HEK293 (cell line): ENCODE measurements at regions not wholly inside any gene's neighbourhood (a gene's known extent, or its start where the extent isn't known, plus 50 kb on each side); places are given as distances from the start of the nearest gene placed in this dataset.

ENCODE experiments used
- CTCF ChIA-PET: fragments of 350-600 bp; formaldehyde crosslinking; extraction: SDS; loops from one replicate; lab custom pipeline; 2021; ENCODE audit warnings: antibody characterized with exemption; lab: Yijun Ruan, JAX
- POLR2A ChIA-PET: fragments of 300-600 bp; formaldehyde crosslinking; extraction: SDS; loops from one replicate; lab custom pipeline; 2020; ENCODE audit warnings: antibody characterized with exemption, inconsistent platforms; lab: Yijun Ruan, JAX
- H3K27ac ChIP-seq: fragments of 200-500 bp; sonication (Bioruptor generic); 2 replicates; pipeline ENCODE4 v1.5.1; 2014; ENCODE audit warnings: low read depth, low read length, control low read depth, inconsistent platforms; ENCODE audit errors: extremely low read depth
- H3K36me3 ChIP-seq, 2 experiments: fragments of 200-500 bp in 1 of 2; sonication (Bioruptor generic) in 1 of 2; 1 replicate in 1 of 2; 2 replicates in 1 of 2; pipeline ENCODE4 v1.5.1; 2014 to 2017; ENCODE audit warnings: inconsistent platforms in 2 of 2, low read length in 2 of 2; ENCODE audit not compliant: control insufficient read depth in 2 of 2, insufficient read depth in 1 of 2
- H3K4me1 ChIP-seq: fragments of 200-500 bp; sonication (Bioruptor generic); 2 replicates; pipeline ENCODE4 v1.5.1; 2014; ENCODE audit warnings: mild to moderate bottlenecking, low read length, inconsistent platforms; ENCODE audit not compliant: control insufficient read depth, insufficient read depth
- H3K4me3 ChIP-seq: 2 replicates; pipeline ENCODE4 v1.5.1; 2011; ENCODE audit warnings: low read depth, mild to moderate bottlenecking, control low read depth, low read length, moderate library complexity
- H3K9me3 ChIP-seq: fragments of 200-500 bp; sonication (Bioruptor generic); 2 replicates; pipeline ENCODE4 v1.5.1; 2014; ENCODE audit warnings: low read depth, low read length, inconsistent platforms; ENCODE audit not compliant: control insufficient read depth, insufficient read depth
- EGR2 ChIP-seq: fragments of 450-650 bp; formaldehyde crosslinking; IDR thresholded peaks from 2 replicates; pipeline ENCODE4 v1.5.1; 2016; ENCODE audit warnings: low read depth, missing biosample characterization, missing genetic modification characterization
- HOXD13 ChIP-seq: sonication (generic); formaldehyde crosslinking; IDR thresholded peaks from 2 replicates; pipeline ENCODE4 v1.8.0; 2022; ENCODE audit warnings: missing genetic modification reagents, borderline replicate concordance
- KLF9 ChIP-seq: fragments of 450-650 bp; formaldehyde crosslinking; IDR thresholded peaks from 2 replicates; pipeline ENCODE4 v1.5.1; 2016; ENCODE audit warnings: missing biosample characterization, missing genetic modification characterization, low read depth
- YY2 ChIP-seq: fragments of 450-650 bp; formaldehyde crosslinking; IDR thresholded peaks from 2 replicates; pipeline ENCODE4 v1.5.1; 2016; ENCODE audit warnings: missing biosample characterization, missing genetic modification characterization
- ZBTB20 ChIP-seq: fragments of 450-650 bp; formaldehyde crosslinking; IDR thresholded peaks from 2 replicates; pipeline ENCODE4 v1.5.1; 2016; ENCODE audit warnings: missing biosample characterization, missing genetic modification characterization
- ZFP37 ChIP-seq: fragments of 450-650 bp; formaldehyde crosslinking; IDR thresholded peaks from 2 replicates; pipeline ENCODE4 v1.5.1; 2016; ENCODE audit warnings: missing biosample characterization, missing genetic modification characterization
- ZIC2 ChIP-seq: fragments of 450-650 bp; formaldehyde crosslinking; IDR thresholded peaks from 2 replicates; pipeline ENCODE4 v1.5.1; 2016; ENCODE audit warnings: missing biosample characterization, missing genetic modification characterization
- ZNF266 ChIP-seq: fragments of 450-650 bp; formaldehyde crosslinking; IDR thresholded peaks from 2 replicates; pipeline ENCODE4 v1.5.1; 2016; ENCODE audit warnings: missing biosample characterization, missing genetic modification characterization, low read depth
- ZNF280D ChIP-seq: fragments of 450-650 bp; formaldehyde crosslinking; IDR thresholded peaks from 2 replicates; pipeline ENCODE4 v1.5.1; 2016; ENCODE audit warnings: missing biosample characterization, missing genetic modification characterization
- ZNF37A ChIP-seq: fragments of 450-650 bp; IDR thresholded peaks from 2 replicates; pipeline ENCODE4 v1.5.1; 2018; ENCODE audit warnings: missing biosample characterization, missing genetic modification characterization
- ZNF514 ChIP-seq: fragments of 450-650 bp; formaldehyde crosslinking; IDR thresholded peaks from 2 replicates; pipeline ENCODE4 v1.5.1; 2016; ENCODE audit warnings: missing biosample characterization, missing genetic modification characterization
- ZNF561 ChIP-seq: fragments of 450-650 bp; IDR thresholded peaks from 2 replicates; pipeline ENCODE4 v1.5.1; 2018; ENCODE audit warnings: missing biosample characterization, missing genetic modification characterization, borderline replicate concordance
- ZNF692 ChIP-seq: fragments of 450-650 bp; formaldehyde crosslinking; IDR thresholded peaks from 2 replicates; pipeline ENCODE4 v1.5.1; 2016; ENCODE audit warnings: missing biosample characterization, missing genetic modification characterization
- ZNF701 ChIP-seq: fragments of 450-650 bp; formaldehyde crosslinking; IDR thresholded peaks from 2 replicates; pipeline ENCODE4 v1.5.1; 2016; ENCODE audit warnings: missing biosample characterization, missing genetic modification characterization
- ZNF704 ChIP-seq: fragments of 450-650 bp; formaldehyde crosslinking; IDR thresholded peaks from 2 replicates; pipeline ENCODE4 v1.5.1; 2016; ENCODE audit warnings: missing biosample characterization, missing genetic modification characterization
- ZSCAN4 ChIP-seq: fragments of 450-650 bp; formaldehyde crosslinking; IDR thresholded peaks from 2 replicates; pipeline ENCODE4 v1.5.1; 2017; ENCODE audit warnings: missing biosample characterization, missing genetic modification characterization
- TF ChIP-seq, protein P1 (sequence below): fragments of 450-650 bp; formaldehyde crosslinking; IDR thresholded peaks from 2 replicates; pipeline ENCODE4 v1.5.0; 2017; ENCODE audit warnings: missing biosample characterization, missing genetic modification characterization, borderline replicate concordance

GRCh38 chr10:131831561-131831960 is 69.2 kb upstream of the PPP2R2D start:
- CTCF ChIA-PET: no interaction called here
- no peak for TF ChIP-seq ZNF280D (tag by site-specific recombination)
- no peak for TF ChIP-seq EGR2 (tag by site-specific recombination)
- TF ChIP-seq, all 188 proteins: peak for 0

GRCh38 chr10:131832056-131832685 is 68.6 kb upstream of the PPP2R2D start:
- Histone ChIP-seq H3K27ac (no peak overlapping the region), H3K36me3 (no peaks in the 10 kb centered on the region), H3K4me3 (no peak overlapping the region), H3K9me3 (no peaks in the 10 kb centered on the region), H3K4me1 (no peaks in the 10 kb centered on the region)
- no peak for TF ChIP-seq ZNF514 (tag by site-specific recombination)
- TF ChIP-seq ZNF37A (tag by site-specific recombination): no peak
- TF ChIP-seq, protein P1, sequence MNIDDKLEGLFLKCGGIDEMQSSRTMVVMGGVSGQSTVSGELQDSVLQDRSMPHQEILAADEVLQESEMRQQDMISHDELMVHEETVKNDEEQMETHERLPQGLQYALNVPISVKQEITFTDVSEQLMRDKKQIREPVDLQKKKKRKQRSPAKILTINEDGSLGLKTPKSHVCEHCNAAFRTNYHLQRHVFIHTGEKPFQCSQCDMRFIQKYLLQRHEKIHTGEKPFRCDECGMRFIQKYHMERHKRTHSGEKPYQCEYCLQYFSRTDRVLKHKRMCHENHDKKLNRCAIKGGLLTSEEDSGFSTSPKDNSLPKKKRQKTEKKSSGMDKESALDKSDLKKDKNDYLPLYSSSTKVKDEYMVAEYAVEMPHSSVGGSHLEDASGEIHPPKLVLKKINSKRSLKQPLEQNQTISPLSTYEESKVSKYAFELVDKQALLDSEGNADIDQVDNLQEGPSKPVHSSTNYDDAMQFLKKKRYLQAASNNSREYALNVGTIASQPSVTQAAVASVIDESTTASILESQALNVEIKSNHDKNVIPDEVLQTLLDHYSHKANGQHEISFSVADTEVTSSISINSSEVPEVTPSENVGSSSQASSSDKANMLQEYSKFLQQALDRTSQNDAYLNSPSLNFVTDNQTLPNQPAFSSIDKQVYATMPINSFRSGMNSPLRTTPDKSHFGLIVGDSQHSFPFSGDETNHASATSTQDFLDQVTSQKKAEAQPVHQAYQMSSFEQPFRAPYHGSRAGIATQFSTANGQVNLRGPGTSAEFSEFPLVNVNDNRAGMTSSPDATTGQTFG: no peak
- TF ChIP-seq ZNF266 (tag by site-specific recombination): no peak
- TF ChIP-seq KLF9 (tag by site-specific recombination): no peak
- no peak for TF ChIP-seq ZNF704 (tag by site-specific recombination)
- no peak for TF ChIP-seq ZNF692 (tag by site-specific recombination)
- no peak for TF ChIP-seq ZBTB20 (tag by site-specific recombination)
- ChIA-PET POLR2A (no interaction called here), CTCF (no interaction called here)

More at GRCh38 chr10:131831561-131831960, 69.2 kb upstream of the PPP2R2D start:
- no peaks in the 10 kb centered on the region for H3K36me3 ChIP-seq
- H3K9me3 ChIP-seq: no peaks in the 10 kb centered on the region
- H3K27ac ChIP-seq: no peak overlapping the region
- H3K4me3 ChIP-seq: no peak overlapping the region
- POLR2A ChIA-PET: no interaction called here
- H3K4me1 ChIP-seq: no peaks in the 10 kb centered on the region

DNA sequence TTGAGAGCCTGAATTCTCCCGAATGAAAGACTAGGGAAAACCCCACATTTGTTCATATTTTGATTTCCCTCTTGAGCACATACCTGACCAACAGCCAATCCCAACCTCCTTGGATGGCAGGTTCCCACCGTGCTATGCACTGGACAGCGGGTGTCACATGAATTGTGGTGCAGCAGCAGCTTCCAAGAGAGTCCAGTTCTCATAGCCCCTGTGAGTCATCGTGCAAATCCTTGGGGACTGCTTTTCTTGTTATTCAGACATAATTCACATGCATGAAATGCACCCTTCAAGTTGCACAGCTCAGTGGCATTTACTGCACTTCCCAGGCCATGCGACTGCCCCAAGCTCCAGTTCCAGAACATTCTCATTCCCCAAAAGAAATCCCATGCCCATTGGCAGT is 67.8 kb upstream of the PPP2R2D start:
- Histone ChIP-seq H3K27ac (no peak overlapping the region), H3K36me3 (no peaks in the 10 kb centered on the region), H3K9me3 (no peaks in the 10 kb centered on the region), H3K4me1 (no peaks in the 10 kb centered on the region), H3K4me3 (no peak overlapping the region)
- TF ChIP-seq YY2 (no peak), ZNF561 (tag by site-specific recombination) (no peak), ZSCAN4 (tag by site-specific recombination) (no peak), ZFP37 (tag by site-specific recombination) (no peak), HOXD13 (CRISPR knock-in tag) (no peak), ZNF701 (tag by site-specific recombination) (no peak), ZIC2 (tag by site-specific recombination) (no peak)
- ChIA-PET CTCF (interaction anchor here (0.5 kb wide), 1 partner anchor 275 kb away, joined by 4 read pairs; no protein-coding TSS in a partner anchor), POLR2A (no interaction called here)
